ENCODE measurements at regions not wholly inside any gene's neighbourhood (a gene's known extent, or its start where the extent isn't known, plus 50 kb on each side); places are given as distances from the start of the nearest gene placed in this dataset.
A peak's percentile ranks its signal among the peaks of the same experiment; 100 is the strongest.

DNA sequence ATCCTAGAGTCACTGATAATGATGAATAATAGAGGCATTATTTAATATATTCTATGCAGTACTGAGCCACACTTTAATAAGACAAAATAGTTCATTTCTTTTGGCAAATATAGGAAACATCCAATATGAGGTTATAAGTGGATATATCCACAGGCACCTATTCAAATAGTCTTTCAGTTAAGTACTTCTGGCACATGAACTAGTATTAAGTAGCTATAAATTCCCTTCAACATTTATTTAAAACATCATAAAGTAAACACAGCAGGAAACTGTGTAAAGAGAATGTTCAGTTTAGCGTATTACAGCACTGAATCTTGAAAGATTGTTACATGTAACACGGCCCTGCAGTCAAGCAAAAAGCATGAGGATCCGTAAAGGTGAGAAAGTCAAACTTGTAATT lies 463.3 kb upstream of the KLF12 start:
- Histone ChIP-seq H3K27me3 (no peaks in the 10 kb centered on the region), H3K36me3 (no peaks in the 10 kb centered on the region), H3K4me3 (no peak overlapping the region), H3K4me1 (ENCODE audit: insufficient read depth) (no peaks in the 10 kb centered on the region), H3K9me3 (no peaks in the 10 kb centered on the region), H3K27ac (no peak overlapping the region)
- intact Hi-C loops (cut with DNase I), result no loop called here
- WGBS, 3 donors, result 78 to 91% (median 87%) methylated on average over 3 of the region's 3 CpGs
- no peak for TF ChIP-seq EP300 (IDR thresholded peaks at IDR 0.05)
- no peak for TF ChIP-seq POLR2A (IDR thresholded peaks at IDR 0.05)
- TF ChIP-seq CTCF (IDR thresholded peaks at IDR 0.05), result no peak
- no peak for DNase-seq

DNA sequence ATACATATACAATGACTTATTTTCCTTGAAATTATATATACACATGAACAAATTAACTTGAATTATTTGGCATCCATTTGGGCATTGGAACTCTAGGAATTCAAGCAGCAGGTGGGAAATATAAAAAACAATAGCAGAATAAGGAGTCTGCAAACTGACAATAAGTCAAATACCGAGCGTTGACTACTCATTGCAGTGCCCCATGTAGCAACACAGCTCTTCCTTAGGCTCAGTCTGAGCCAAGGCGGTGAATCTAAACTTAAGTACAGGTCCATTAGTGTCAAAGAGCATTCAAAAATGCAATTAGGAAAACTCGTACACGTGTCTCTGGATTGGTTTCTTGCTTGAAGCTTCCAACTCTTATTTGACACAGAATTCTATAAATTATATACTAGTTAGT lies 462.5 kb upstream of the KLF12 start:
- H3K9me3 ChIP-seq, result no peaks in the 10 kb centered on the region
- no peak overlapping the region for H3K27ac ChIP-seq
- no peak for DNase-seq
- H3K4me3 ChIP-seq, result no peak overlapping the region
- intact Hi-C loops (cut with DNase I), result no loop called here
- H3K36me3 ChIP-seq, result no peaks in the 10 kb centered on the region
- no peaks in the 10 kb centered on the region for H3K27me3 ChIP-seq
- TF ChIP-seq POLR2A (IDR thresholded peaks at IDR 0.05) (no peak), EP300 (IDR thresholded peaks at IDR 0.05) (no peak)
- 24 to 28% (median 24%) methylated on average over 5 of the region's 5 CpGs for WGBS, 3 donors
- H3K4me1 ChIP-seq (ENCODE audit: insufficient read depth), result no peaks in the 10 kb centered on the region

GRCh38 chr13:74593688-74594087 lies 459.5 kb upstream of the KLF12 start:
- no peak overlapping the region for H3K4me3 ChIP-seq
- TF ChIP-seq POLR2A (IDR thresholded peaks at IDR 0.05) (no peak), CTCF (IDR thresholded peaks at IDR 0.05) (no peak), EP300 (IDR thresholded peaks at IDR 0.05) (no peak)
- H3K4me1 ChIP-seq (ENCODE audit: insufficient read depth), result no peaks in the 10 kb centered on the region
- no peaks in the 10 kb centered on the region for H3K9me3 ChIP-seq
- intact Hi-C loops (cut with DNase I), result no loop called here
- WGBS, 3 donors, result 96 to 98% (median 96%) methylated on average over 3 of the region's 3 CpGs
- no peak overlapping the region for H3K27ac ChIP-seq
- no peaks in the 10 kb centered on the region for H3K27me3 ChIP-seq
- no peaks in the 10 kb centered on the region for H3K36me3 ChIP-seq
- no peak for DNase-seq

DNA sequence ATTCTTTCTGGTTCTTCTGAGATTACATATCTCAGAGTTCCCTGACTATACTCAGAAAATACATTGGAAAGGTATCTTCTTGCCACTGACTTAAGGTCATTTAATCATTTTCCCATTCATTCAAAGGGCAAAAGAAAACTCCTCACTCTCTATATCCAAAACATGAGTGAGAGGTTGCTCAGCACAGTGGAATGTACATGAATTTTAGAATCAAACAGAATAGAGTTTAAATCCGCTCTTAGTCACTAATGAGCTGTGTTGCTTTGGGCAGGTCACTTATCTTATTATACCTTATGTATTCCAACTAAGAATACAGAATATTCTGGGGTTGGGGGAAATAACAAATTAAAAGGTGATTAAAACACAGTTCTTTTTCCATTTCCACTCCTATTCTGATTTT lies 452.6 kb upstream of the KLF12 start:
- DNase-seq, result no peak
- WGBS, 3 donors, result 79 to 92% (median 87%) methylated on average over 1 of the region's 1 CpG
- Histone ChIP-seq H3K36me3 (no peaks in the 10 kb centered on the region), H3K4me3 (no peak overlapping the region), H3K27ac (no peak overlapping the region), H3K27me3 (no peaks in the 10 kb centered on the region), H3K9me3 (no peaks in the 10 kb centered on the region), H3K4me1 (ENCODE audit: insufficient read depth) (no peaks in the 10 kb centered on the region)
- TF ChIP-seq POLR2A (IDR thresholded peaks at IDR 0.05) (no peak), EP300 (IDR thresholded peaks at IDR 0.05) (no peak), CTCF (IDR thresholded peaks at IDR 0.05) (no peak)
- intact Hi-C loops (cut with DNase I), result no loop called here

DNA sequence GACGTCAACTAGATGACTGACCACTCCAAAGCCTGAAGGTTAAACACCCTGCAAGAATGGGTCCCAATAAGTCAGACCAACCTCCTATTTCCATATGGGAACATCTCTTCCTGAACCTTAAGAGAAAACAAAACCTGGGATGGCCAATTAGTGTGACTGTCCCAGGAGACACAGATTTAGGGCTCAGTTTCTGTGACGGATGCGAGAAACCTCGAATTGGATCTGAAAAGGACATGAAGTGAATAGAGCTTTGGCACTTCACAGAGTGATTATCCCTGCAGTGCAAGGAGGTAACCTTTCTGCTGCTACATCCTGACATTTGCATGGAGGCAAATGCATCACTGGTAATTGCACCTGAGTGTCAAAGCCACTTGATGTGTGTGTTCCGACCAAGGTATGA lies 442.2 kb upstream of the KLF12 start:
- WGBS, 3 donors, result 81 to 84% (median 84%) methylated on average over 5 of the region's 5 CpGs
- Histone ChIP-seq H3K9me3 (no peaks in the 10 kb centered on the region), H3K27ac (no peak overlapping the region), H3K27me3 (no peaks in the 10 kb centered on the region), H3K36me3 (no peaks in the 10 kb centered on the region), H3K4me1 (ENCODE audit: insufficient read depth) (peaks cover 4% of the 10 kb centered on the region), H3K4me3 (no peak overlapping the region)
- intact Hi-C loops (cut with DNase I), result no loop called here
- no peak for TF ChIP-seq POLR2A (IDR thresholded peaks at IDR 0.05)
- no peak for DNase-seq

- Histone ChIP-seq H3K4me1 (ENCODE audit: insufficient read depth) (peaks cover 4% of the 10 kb centered on the region), H3K9me3 (no peaks in the 10 kb centered on the region), H3K27ac (no peak overlapping the region), H3K4me3 (peak overlapping the region; percentile 20), H3K27me3 (no peaks in the 10 kb centered on the region), H3K36me3 (no peaks in the 10 kb centered on the region)
- intact Hi-C loops (cut with DNase I), result no loop called here
- 0 to 4% (median 1%) methylated on average over 29 of the region's 29 CpGs for WGBS, 3 donors
- peak; percentile 42 to 77 (median 70) for DNase-seq
- TF ChIP-seq EP300 (IDR thresholded peaks at IDR 0.05) (no peak), POLR2A (IDR thresholded peaks at IDR 0.05) (no peak), CTCF (IDR thresholded peaks at IDR 0.05) (no peak)
These were observed 441.5 kb upstream of the KLF12 start for GRCh38 chr13:74575729-74576125.

Data from ovary (tissue), 7 donors.